ENCODE measurements at regions not wholly inside any gene's neighbourhood (a gene's known extent, or its start where the extent isn't known, plus 50 kb on each side); places are given as distances from the start of the nearest gene placed in this dataset.

- H3K27ac ChIP-seq = no peak overlapping the region
- 10 to 14% methylated on average over 1 of the region's 1 CpG for WGBS, 2 experiments (ENCODE audit: low coverage in 1 of 2, low lambda C conversion rate in 2 of 2, missing lambda C conversion rate in 2 of 2)
- no peak for TF ChIP-seq EZH2 (IDR thresholded peaks at IDR 0.05; ENCODE audit: insufficient read depth, poor library complexity, severe bottlenecking)
- TF ChIP-seq EZH2phosphoT487 (IDR thresholded peaks at IDR 0.05; ENCODE audit: insufficient read depth, low read depth) = no peak
- no peaks in the 10 kb centered on the region for H3K9me3 ChIP-seq (ENCODE audit: low read depth)
- no peaks in the 10 kb centered on the region for H3K4me1 ChIP-seq (ENCODE audit: insufficient read depth)
- no peak overlapping the region for H3K9ac ChIP-seq
- no peaks in the 10 kb centered on the region for H3K27me3 ChIP-seq (replicated peaks; ENCODE audit: insufficient read depth)
- no peak for DNase-seq
- H3F3A ChIP-seq (ENCODE audit: insufficient read depth) = no peaks in the 10 kb centered on the region
- H3K9me2 ChIP-seq (ENCODE audit: insufficient read depth) = no peaks in the 10 kb centered on the region
- H2AFZ ChIP-seq = no peak overlapping the region
- no peaks in the 10 kb centered on the region for H3K79me2 ChIP-seq (ENCODE audit: insufficient read depth)
- H3K4me3 ChIP-seq = no peak overlapping the region
- in situ Hi-C loops (cut with MboI) = no loop called here
- no peak overlapping the region for H3K4me2 ChIP-seq (ENCODE audit: unreplicated experiment)
- H4K20me1 ChIP-seq (ENCODE audit: insufficient read depth) = no peaks in the 10 kb centered on the region
- H3K36me3 ChIP-seq (ENCODE audit: low read depth) = no peaks in the 10 kb centered on the region
Measured at GRCh38 chr6:78430521-78430920, 436.8 kb upstream of the IRAK1BP1 start.

- Histone ChIP-seq H4K20me1 (ENCODE audit: insufficient read depth) (no peaks in the 10 kb centered on the region), H3K9me3 (ENCODE audit: low read depth) (no peaks in the 10 kb centered on the region), H3K4me3 (no peak overlapping the region), H3K27ac (no peak overlapping the region), H3K4me2 (ENCODE audit: unreplicated experiment) (no peak overlapping the region), H3F3A (ENCODE audit: insufficient read depth) (no peaks in the 10 kb centered on the region), H3K36me3 (ENCODE audit: low read depth) (no peaks in the 10 kb centered on the region), H3K4me1 (ENCODE audit: insufficient read depth) (no peaks in the 10 kb centered on the region), H3K27me3 (replicated peaks; ENCODE audit: insufficient read depth) (no peaks in the 10 kb centered on the region), H3K9ac (no peak overlapping the region), H3K9me2 (ENCODE audit: insufficient read depth) (no peaks in the 10 kb centered on the region), H3K79me2 (ENCODE audit: insufficient read depth) (no peaks in the 10 kb centered on the region), H2AFZ (no peak overlapping the region)
- in situ Hi-C loops (cut with MboI) = no loop called here
- TF ChIP-seq EZH2phosphoT487 (IDR thresholded peaks at IDR 0.05; ENCODE audit: insufficient read depth, low read depth) (no peak), EZH2 (IDR thresholded peaks at IDR 0.05; ENCODE audit: insufficient read depth, poor library complexity, severe bottlenecking) (no peak)
- 70 to 71% methylated on average over 2 of the region's 2 CpGs for WGBS, 2 experiments (ENCODE audit: low coverage in 1 of 2, low lambda C conversion rate in 2 of 2, missing lambda C conversion rate in 2 of 2)
- no peak for DNase-seq
Measured at GRCh38 chr6:78435671-78436070, 431.7 kb upstream of the IRAK1BP1 start.

GRCh38 chr6:78436335-78436734 is 431.0 kb upstream of the IRAK1BP1 start:
- Histone ChIP-seq H3K9ac (no peak overlapping the region), H3K79me2 (ENCODE audit: insufficient read depth) (no peaks in the 10 kb centered on the region), H3K9me3 (ENCODE audit: low read depth) (no peaks in the 10 kb centered on the region), H2AFZ (no peak overlapping the region), H3K9me2 (ENCODE audit: insufficient read depth) (no peaks in the 10 kb centered on the region), H3K4me3 (no peak overlapping the region), H4K20me1 (ENCODE audit: insufficient read depth) (no peaks in the 10 kb centered on the region), H3K36me3 (ENCODE audit: low read depth) (no peaks in the 10 kb centered on the region), H3K27ac (no peak overlapping the region), H3K4me2 (ENCODE audit: unreplicated experiment) (no peak overlapping the region), H3F3A (ENCODE audit: insufficient read depth) (no peaks in the 10 kb centered on the region), H3K4me1 (ENCODE audit: insufficient read depth) (no peaks in the 10 kb centered on the region), H3K27me3 (replicated peaks; ENCODE audit: insufficient read depth) (no peaks in the 10 kb centered on the region)
- in situ Hi-C loops (cut with MboI) = no loop called here
- TF ChIP-seq EZH2 (IDR thresholded peaks at IDR 0.05; ENCODE audit: insufficient read depth, poor library complexity, severe bottlenecking) (no peak), EZH2phosphoT487 (IDR thresholded peaks at IDR 0.05; ENCODE audit: insufficient read depth, low read depth) (no peak)
- DNase-seq = peak; percentile 54

DNA sequence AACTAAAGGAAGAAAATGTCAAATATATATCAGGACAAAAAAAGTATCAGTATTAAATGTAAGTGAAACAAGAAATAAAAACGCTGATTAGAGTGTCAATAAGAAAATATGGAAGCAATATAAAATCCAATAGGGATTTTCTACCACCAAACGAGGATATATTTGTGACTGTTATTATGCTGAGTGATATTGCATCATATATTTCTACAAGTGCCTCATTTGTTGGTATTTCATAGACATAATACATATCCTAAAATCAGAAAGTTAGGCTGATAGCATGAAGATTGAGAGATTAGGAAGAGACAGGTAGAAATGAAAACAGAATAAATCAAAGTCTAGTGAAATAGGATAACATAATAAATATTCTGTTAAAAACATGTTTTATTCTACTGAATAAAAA is 429.2 kb upstream of the IRAK1BP1 start:
- Histone ChIP-seq H3K9me3 (ENCODE audit: low read depth) (no peaks in the 10 kb centered on the region), H3K4me2 (ENCODE audit: unreplicated experiment) (no peak overlapping the region), H3K9me2 (ENCODE audit: insufficient read depth) (no peaks in the 10 kb centered on the region), H3K27ac (no peak overlapping the region), H3K27me3 (replicated peaks; ENCODE audit: insufficient read depth) (no peaks in the 10 kb centered on the region), H3F3A (ENCODE audit: insufficient read depth) (no peaks in the 10 kb centered on the region), H3K79me2 (ENCODE audit: insufficient read depth) (no peaks in the 10 kb centered on the region), H3K4me3 (no peak overlapping the region), H3K36me3 (ENCODE audit: low read depth) (no peaks in the 10 kb centered on the region), H3K4me1 (ENCODE audit: insufficient read depth) (no peaks in the 10 kb centered on the region), H3K9ac (no peak overlapping the region), H4K20me1 (ENCODE audit: insufficient read depth) (no peaks in the 10 kb centered on the region), H2AFZ (no peak overlapping the region)
- in situ Hi-C loops (cut with MboI) = no loop called here
- WGBS, 2 experiments (ENCODE audit: low coverage in 1 of 2, low lambda C conversion rate in 2 of 2, missing lambda C conversion rate in 2 of 2) = 69 to 70% methylated on average over 2 of the region's 2 CpGs
- no peak for TF ChIP-seq EZH2 (IDR thresholded peaks at IDR 0.05; ENCODE audit: insufficient read depth, poor library complexity, severe bottlenecking)
- TF ChIP-seq EZH2phosphoT487 (IDR thresholded peaks at IDR 0.05; ENCODE audit: insufficient read depth, low read depth) = no peak
- DNase-seq = no peak

GRCh38 chr6:78460711-78461110 is 406.6 kb upstream of the IRAK1BP1 start:
- no peaks in the 10 kb centered on the region for H3K4me1 ChIP-seq (ENCODE audit: insufficient read depth)
- no peaks in the 10 kb centered on the region for H3K36me3 ChIP-seq (ENCODE audit: low read depth)
- no peaks in the 10 kb centered on the region for H3K79me2 ChIP-seq (ENCODE audit: insufficient read depth)
- H3F3A ChIP-seq (ENCODE audit: insufficient read depth) = no peaks in the 10 kb centered on the region
- no peak for DNase-seq
- no peaks in the 10 kb centered on the region for H3K27me3 ChIP-seq (replicated peaks; ENCODE audit: insufficient read depth)
- no peak overlapping the region for H2AFZ ChIP-seq
- no peaks in the 10 kb centered on the region for H3K9me2 ChIP-seq (ENCODE audit: insufficient read depth)
- H4K20me1 ChIP-seq (ENCODE audit: insufficient read depth) = no peaks in the 10 kb centered on the region
- no peak overlapping the region for H3K4me2 ChIP-seq (ENCODE audit: unreplicated experiment)
- in situ Hi-C loops (cut with MboI) = no loop called here
- no peak overlapping the region for H3K27ac ChIP-seq
- no peaks in the 10 kb centered on the region for H3K9me3 ChIP-seq (ENCODE audit: low read depth)
- no peak overlapping the region for H3K4me3 ChIP-seq
- no peak overlapping the region for H3K9ac ChIP-seq
- 67 to 70% methylated on average over 3 of the region's 3 CpGs for WGBS, 2 experiments (ENCODE audit: low coverage in 1 of 2, low lambda C conversion rate in 2 of 2, missing lambda C conversion rate in 2 of 2)
- no peak for TF ChIP-seq EZH2phosphoT487 (IDR thresholded peaks at IDR 0.05; ENCODE audit: insufficient read depth, low read depth)
- no peak for TF ChIP-seq EZH2 (IDR thresholded peaks at IDR 0.05; ENCODE audit: insufficient read depth, poor library complexity, severe bottlenecking)
